IMR-90 (cell line): ENCODE measurements at regions not wholly inside any gene's neighbourhood (a gene's known extent, or its start where the extent isn't known, plus 50 kb on each side); places are given as distances from the start of the nearest gene placed in this dataset.

ENCODE experiments used
- ATAC-seq: fragments of 200-7000 bp; cut with Tn5 transposase; 2 replicates; pipeline ENCODE4 v1.9.1; 2020; ENCODE audit warnings: low read depth, mild to moderate bottlenecking, moderate library complexity
- BruUV-seq: library from RNA; stranded (reverse); fragments of 400-500 nt; replicated peaks from 2 replicates; lab custom pipeline; 2021; lab: Mats Ljungman, UMichigan
- CTCF ChIA-PET: fragments of 300-600 bp; formaldehyde crosslinking; extraction: SDS; loops from one replicate; lab custom pipeline; 2021; ENCODE audit warnings: antibody characterized with exemption; lab: Yijun Ruan, JAX
- POLR2A ChIA-PET: fragments of 300-600 bp; sonication (Branson Sonifier 250); formaldehyde crosslinking; loops from one replicate; lab custom pipeline; 2022; ENCODE audit warnings: antibody characterized with exemption; ENCODE audit not compliant: unreplicated experiment; lab: Charles Lee
- DNase-seq: peaks from one replicate; pipeline ENCODE4 v3.0.0; 2013
- H2AFZ ChIP-seq: replicated peaks from 2 replicates; pipeline ENCODE3; 2013; ENCODE audit warnings: low read length, mild to moderate bottlenecking; ENCODE audit not compliant: poor library complexity
- H2AK5ac ChIP-seq: 2 replicates; pipeline ENCODE4 v1.6.1; 2013; ENCODE audit warnings: low read depth, low read length, inconsistent platforms
- H2AK9ac ChIP-seq: replicated peaks from 2 replicates; pipeline ENCODE3; 2013; ENCODE audit warnings: mild to moderate bottlenecking, low read depth, low read length, moderate library complexity; ENCODE audit not compliant: poor library complexity
- H2BK120ac ChIP-seq: 2 replicates; pipeline ENCODE4 v1.6.1; 2013; ENCODE audit warnings: low read depth, low read length, inconsistent platforms
- H2BK15ac ChIP-seq: 3 replicates; pipeline ENCODE4 v1.6.1; 2013; ENCODE audit warnings: low read depth, low read length, inconsistent platforms
- H2BK20ac ChIP-seq: 2 replicates; pipeline ENCODE4 v1.6.1; 2013; ENCODE audit warnings: low read depth, mild to moderate bottlenecking, inconsistent platforms, low read length, moderate library complexity
- H2BK5ac ChIP-seq: 2 replicates; pipeline ENCODE4 v1.6.1; 2013; ENCODE audit warnings: mild to moderate bottlenecking, low read depth, low read length, inconsistent platforms; ENCODE audit not compliant: poor library complexity, severe bottlenecking
- H3K14ac ChIP-seq: replicated peaks from 2 replicates; pipeline ENCODE4 v1.6.1; 2013; ENCODE audit warnings: low read depth, low read length, inconsistent platforms
- H3K18ac ChIP-seq: 2 replicates; pipeline ENCODE4 v1.6.1; 2013; ENCODE audit warnings: low read depth, low read length, control low read depth
- H3K23ac ChIP-seq: 2 replicates; pipeline ENCODE4 v1.6.1; 2013; ENCODE audit warnings: low read depth, low read length, inconsistent platforms
- H3K27ac ChIP-seq: 2 replicates; pipeline ENCODE4 v1.5.1; 2013; ENCODE audit warnings: mild to moderate bottlenecking, control low read depth, low read length; ENCODE audit not compliant: insufficient read depth
- H3K27me3 ChIP-seq: 2 replicates; pipeline ENCODE4 v1.6.1; 2013; ENCODE audit warnings: low read length; ENCODE audit not compliant: control insufficient read depth, insufficient read depth
- H3K36me3 ChIP-seq: 2 replicates; pipeline ENCODE4 v1.6.1; 2013; ENCODE audit warnings: low read length, mixed read lengths; ENCODE audit not compliant: control insufficient read depth, insufficient read depth
- H3K4ac ChIP-seq: 2 replicates; pipeline ENCODE4 v1.6.1; 2013; ENCODE audit warnings: low read depth, low read length, inconsistent platforms
- H3K4me1 ChIP-seq: 2 replicates; pipeline ENCODE4 v1.6.1; 2013; ENCODE audit warnings: low read length, mixed read lengths; ENCODE audit not compliant: control insufficient read depth, insufficient read depth
- H3K4me2 ChIP-seq: 2 replicates; pipeline ENCODE4 v1.6.1; 2013; ENCODE audit warnings: low read depth, mild to moderate bottlenecking, control low read depth, low read length, moderate library complexity
- H3K4me3 ChIP-seq: 2 replicates; pipeline ENCODE4 v1.5.1; 2013; ENCODE audit warnings: low read depth, mild to moderate bottlenecking, control low read depth, low read length, moderate library complexity; ENCODE audit not compliant: insufficient read depth
- H3K56ac ChIP-seq: 2 replicates; pipeline ENCODE4 v1.6.1; 2013; ENCODE audit warnings: low read length, inconsistent platforms; ENCODE audit not compliant: insufficient read depth; ENCODE audit errors: extremely low read depth
- H3K79me1 ChIP-seq, 2 experiments: 2 replicates each; pipeline ENCODE4 v1.6.1; 2013; ENCODE audit warnings: low read length in 2 of 2, inconsistent platforms in 1 of 2, low read depth in 1 of 2
- H3K9ac ChIP-seq: 2 replicates; pipeline ENCODE4 v1.6.1; 2013; ENCODE audit warnings: low read depth, low read length, control low read depth
- H3K9me1 ChIP-seq: 2 replicates; pipeline ENCODE4 v1.6.1; 2013; ENCODE audit warnings: low read length, inconsistent platforms; ENCODE audit not compliant: insufficient read depth
- H3K9me3 ChIP-seq: 2 replicates; pipeline ENCODE4 v1.6.1; 2013; ENCODE audit warnings: low read length; ENCODE audit not compliant: control insufficient read depth, insufficient read depth
- H4K20me1 ChIP-seq: 2 replicates; pipeline ENCODE4 v1.6.1; 2013; ENCODE audit warnings: low read length, inconsistent platforms; ENCODE audit not compliant: insufficient read depth
- H4K5ac ChIP-seq: 2 replicates; pipeline ENCODE4 v1.6.1; 2013; ENCODE audit warnings: mild to moderate bottlenecking, low read depth, low read length, control low read depth
- H4K8ac ChIP-seq, 2 experiments: 2 replicates each; pipeline ENCODE4 v1.6.1; 2013; ENCODE audit warnings: low read depth in 2 of 2, low read length in 2 of 2, control low read depth in 1 of 2, inconsistent platforms in 1 of 2
- H4K91ac ChIP-seq: 2 replicates; pipeline ENCODE4 v1.6.1; 2013; ENCODE audit warnings: low read depth, low read length, inconsistent platforms; ENCODE audit not compliant: insufficient read depth
- BHLHE40 ChIP-seq: fragments of 150-350 bp; IDR thresholded peaks from 2 replicates; pipeline ENCODE4 v1.6.1; 2016; ENCODE audit warnings: mild to moderate bottlenecking, low read depth, low read length
- CEBPB ChIP-seq: IDR thresholded peaks from 2 replicates; pipeline ENCODE4 v1.6.1; 2012; ENCODE audit warnings: low read depth, low read length, improper control_type of control experiment
- CHD1 ChIP-seq: IDR thresholded peaks from 2 replicates; pipeline ENCODE4 v1.6.1; 2012; ENCODE audit warnings: low read depth, low read length, improper control_type of control experiment
- CTCF ChIP-seq: conservative IDR thresholded peaks from 2 replicates; pipeline ENCODE4 v1.5.1; 2012; ENCODE audit warnings: mild to moderate bottlenecking, low read depth, low read length, improper control_type of control experiment
- FOS ChIP-seq: fragments of 150-350 bp; IDR thresholded peaks from 2 replicates; pipeline ENCODE4 v1.6.1; 2016; ENCODE audit warnings: low read depth, low read length
- MAFK ChIP-seq: IDR thresholded peaks from 2 replicates; pipeline ENCODE4 v1.6.1; 2012; ENCODE audit warnings: low read depth, low read length, improper control_type of control experiment
- MXI1 ChIP-seq: IDR thresholded peaks from 2 replicates; pipeline ENCODE4 v1.6.1; 2012; ENCODE audit warnings: low read depth, mild to moderate bottlenecking, low read length, moderate library complexity, borderline replicate concordance
- NFE2L2 ChIP-seq: fragments of 150-350 bp; IDR thresholded peaks from 2 replicates; pipeline ENCODE4 v1.6.1; 2016; ENCODE audit warnings: low read depth, mild to moderate bottlenecking, low read length
- POLR2A ChIP-seq: IDR thresholded peaks from 2 replicates; pipeline ENCODE4 v1.6.1; 2012; ENCODE audit warnings: mild to moderate bottlenecking, low read depth, low read length
- RAD21 ChIP-seq: IDR thresholded peaks from 2 replicates; pipeline ENCODE4 v1.6.1; 2012; ENCODE audit warnings: low read length, improper control_type of control experiment
- RCOR1 ChIP-seq: IDR thresholded peaks from 2 replicates; pipeline ENCODE4 v1.6.1; 2012; ENCODE audit warnings: mild to moderate bottlenecking, low read length, improper control_type of control experiment; ENCODE audit not compliant: insufficient replicate concordance
- RFX5 ChIP-seq: IDR thresholded peaks from 2 replicates; pipeline ENCODE4 v1.8.0; 2012; ENCODE audit warnings: low read depth, mild to moderate bottlenecking, low read length, moderate library complexity
- whole genome bisulfite sequencing, 2 experiments: methylation state at CpG; one replicate each; pipeline versions ENCODE4 v1.1.5 to v1.1.7; 2013; ENCODE audit warnings: missing lambda C conversion rate in 2 of 2; ENCODE audit not compliant: insufficient read length in 1 of 2; ENCODE audit errors: extremely low coverage in 2 of 2; 5-methylcytosine and 5-hydroxymethylcytosine counted together
- dilution Hi-C: fragments of 300-500 bp; cut with HindIII; formaldehyde crosslinking; loops from one replicate; pipeline ENCODE4 v1.14.3; 2018; ENCODE audit warnings: low sequenced_read_pairs; ENCODE audit not compliant: unreplicated experiment
- in situ Hi-C: fragments of 300-500 bp; cut with MboI; formaldehyde crosslinking; loops from 3 replicates; pipeline ENCODE4 v1.14.3; 2019; ENCODE audit warnings: low sequenced_read_pairs, inconsistent platforms, mixed read lengths
- intact Hi-C: fragments of 100-400 bp; cut with micrococcal nuclease; formaldehyde crosslinking; loops from 2 replicates; pipeline ENCODE4 v1.10.0; 2022

GRCh38 chr18:78422336-78422735, 557.3 kb upstream of the SALL3 start:
- no TSS peak for BruUV-seq
- POLR2A ChIA-PET: no interaction called here
- no peak overlapping the region for H2BK15ac ChIP-seq
- H3K36me3 ChIP-seq: no peaks in the 10 kb centered on the region
- H3K9ac ChIP-seq: no peak overlapping the region
- H3K4me3 ChIP-seq: no peak overlapping the region
- H2AK9ac ChIP-seq: no peak overlapping the region
- no peaks in the 10 kb centered on the region for H3K79me1 ChIP-seq
- H3K4ac ChIP-seq: no peak overlapping the region
- TF ChIP-seq RAD21 (no peak), POLR2A (no peak), CHD1 (no peak), MAFK (no peak), NFE2L2 (no peak), BHLHE40 (no peak), RCOR1 (no peak), CTCF (no peak), CEBPB (no peak), RFX5 (no peak), MXI1 (no peak), FOS (no peak)
- H2BK120ac ChIP-seq: no peak overlapping the region
- no peak overlapping the region for H3K18ac ChIP-seq
- H3K56ac ChIP-seq: no peak overlapping the region
- H3K23ac ChIP-seq: no peak overlapping the region
- DNase-seq: no peak
- 21% methylated on average over 5 of the region's 7 CpGs; no CpG with 5 or more reads in 1 of the 2 experiments for WGBS, 2 experiments
- no peaks in the 10 kb centered on the region for H3K4me1 ChIP-seq
- peaks cover 36% of the 10 kb centered on the region for H3K9me3 ChIP-seq
- H4K8ac ChIP-seq: no peak overlapping the region
- no peak for ATAC-seq
- no peak overlapping the region for H2BK5ac ChIP-seq
- no peak overlapping the region for H3K27ac ChIP-seq
- H3K27me3 ChIP-seq: no peaks in the 10 kb centered on the region
- H4K5ac ChIP-seq: no peak overlapping the region
- no peak overlapping the region for H3K4me2 ChIP-seq
- no peak overlapping the region for H3K14ac ChIP-seq
- CTCF ChIA-PET: no interaction called here
- no peaks in the 10 kb centered on the region for H3K9me1 ChIP-seq
- H2AFZ ChIP-seq: no peak overlapping the region
- H2BK20ac ChIP-seq: no peak overlapping the region
- in situ Hi-C loops: no loop called here
- H4K91ac ChIP-seq: no peak overlapping the region
- H4K20me1 ChIP-seq: no peaks in the 10 kb centered on the region
- intact Hi-C loops: no loop called here
- dilution Hi-C loops: no loop called here
- H2AK5ac ChIP-seq: no peak overlapping the region
